8988T (cell line): ENCODE measurements at regions not wholly inside any gene's neighbourhood (a gene's known extent, or its start where the extent isn't known, plus 50 kb on each side); places are given as distances from the start of the nearest gene placed in this dataset.
"Not testable (repeated sequence)": the region's sequence is repeated elsewhere in the genome, so short reads cannot be mapped to it uniquely, and the experiment has no call there.

ENCODE experiments used
- DNase-seq: peaks from one replicate; pipeline ENCODE4 v3.0.0; 2011

DNA sequence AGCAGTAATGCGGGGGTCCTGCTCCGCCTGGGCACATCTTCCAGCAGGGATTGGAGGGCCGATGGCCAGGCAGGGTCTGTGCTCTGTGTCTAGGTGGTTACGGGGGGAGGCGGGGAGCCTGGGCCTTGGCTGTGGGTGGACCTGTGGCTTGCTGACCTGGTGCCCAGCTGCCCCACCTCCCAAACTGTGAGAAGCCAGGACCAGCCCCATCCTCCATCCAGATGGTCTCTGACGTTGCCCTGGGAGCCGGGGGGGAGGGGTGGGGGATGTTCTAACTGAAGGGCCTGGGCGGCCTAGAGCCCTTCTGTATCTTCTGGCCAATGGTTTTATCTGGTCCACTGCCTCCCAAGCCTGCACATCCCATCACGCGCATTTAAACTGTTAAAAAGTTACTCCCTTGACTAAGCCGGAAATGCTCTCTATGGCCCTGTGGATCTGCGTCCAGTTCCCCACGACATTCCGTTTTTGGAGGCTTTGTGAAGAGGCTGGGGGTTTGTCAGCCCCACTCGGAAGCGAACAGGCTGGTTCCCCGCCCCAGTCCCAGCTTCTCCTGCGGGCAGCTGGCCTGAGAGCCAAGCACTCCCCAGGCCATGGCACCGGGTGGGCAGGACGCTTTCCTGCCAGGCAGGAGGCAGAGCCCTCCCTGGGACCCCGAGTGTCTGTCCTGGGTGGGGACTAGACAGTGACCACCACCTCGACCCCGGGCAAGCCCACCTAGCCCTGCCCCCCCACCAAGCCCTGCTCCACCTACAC is 143.6 kb downstream of the IGLL1 start:
- not testable (repeated sequence) for DNase-seq

GRCh38 chr22:23435186-23435585 is 144.9 kb downstream of the IGLL1 start:
- not testable (repeated sequence) for DNase-seq

- not testable (repeated sequence) for DNase-seq
Observed at GRCh38 chr22:23434198-23434830, 145.8 kb downstream of the IGLL1 start.

DNA sequence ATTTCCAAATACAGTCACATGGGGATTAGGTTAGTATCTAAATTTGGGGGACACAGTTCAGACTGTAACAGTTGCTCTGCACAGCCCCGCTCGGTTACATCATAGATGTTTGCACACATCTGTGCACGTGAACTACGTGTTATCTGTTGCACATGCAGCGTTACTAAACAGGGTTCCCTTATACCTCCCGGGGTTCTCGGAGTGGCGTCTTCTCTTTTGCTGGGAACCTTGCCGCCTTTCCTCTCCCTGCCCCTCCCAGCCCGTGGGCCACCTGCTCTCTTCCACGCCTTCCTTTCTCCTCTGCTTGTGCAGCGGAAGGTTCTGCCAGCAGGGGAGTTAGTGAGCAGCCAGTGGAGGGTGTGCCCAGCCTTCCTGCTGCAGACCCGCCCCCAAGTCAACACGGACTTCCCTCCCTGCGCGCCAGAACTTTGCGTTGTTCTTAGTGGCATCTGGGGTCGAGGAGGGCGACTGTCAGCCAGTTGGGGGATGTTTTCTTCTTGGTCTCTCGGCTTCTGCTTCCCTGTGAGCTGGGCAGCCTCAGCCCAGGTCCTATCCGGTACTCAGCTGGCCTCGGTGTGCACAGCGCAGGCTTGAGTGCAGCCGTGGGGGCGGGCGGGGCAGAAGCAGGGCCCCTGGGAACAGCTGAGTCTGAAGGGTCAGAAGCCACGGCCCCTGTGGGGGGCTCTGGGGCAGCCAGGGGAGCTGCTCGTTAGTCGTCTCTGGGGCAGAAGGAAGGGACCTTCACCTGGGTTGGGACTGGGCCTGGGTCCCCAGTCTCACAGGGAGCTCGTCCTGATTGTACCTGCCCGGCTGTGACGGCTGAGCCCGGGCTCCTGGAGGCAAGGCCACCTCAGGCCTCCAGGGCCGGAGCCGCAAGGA is 146.7 kb downstream of the IGLL1 start:
- DNase-seq, result not testable (repeated sequence)

GRCh38 chr22:23432719-23433118 is 147.4 kb downstream of the IGLL1 start:
- DNase-seq, result not testable (repeated sequence)

DNA sequence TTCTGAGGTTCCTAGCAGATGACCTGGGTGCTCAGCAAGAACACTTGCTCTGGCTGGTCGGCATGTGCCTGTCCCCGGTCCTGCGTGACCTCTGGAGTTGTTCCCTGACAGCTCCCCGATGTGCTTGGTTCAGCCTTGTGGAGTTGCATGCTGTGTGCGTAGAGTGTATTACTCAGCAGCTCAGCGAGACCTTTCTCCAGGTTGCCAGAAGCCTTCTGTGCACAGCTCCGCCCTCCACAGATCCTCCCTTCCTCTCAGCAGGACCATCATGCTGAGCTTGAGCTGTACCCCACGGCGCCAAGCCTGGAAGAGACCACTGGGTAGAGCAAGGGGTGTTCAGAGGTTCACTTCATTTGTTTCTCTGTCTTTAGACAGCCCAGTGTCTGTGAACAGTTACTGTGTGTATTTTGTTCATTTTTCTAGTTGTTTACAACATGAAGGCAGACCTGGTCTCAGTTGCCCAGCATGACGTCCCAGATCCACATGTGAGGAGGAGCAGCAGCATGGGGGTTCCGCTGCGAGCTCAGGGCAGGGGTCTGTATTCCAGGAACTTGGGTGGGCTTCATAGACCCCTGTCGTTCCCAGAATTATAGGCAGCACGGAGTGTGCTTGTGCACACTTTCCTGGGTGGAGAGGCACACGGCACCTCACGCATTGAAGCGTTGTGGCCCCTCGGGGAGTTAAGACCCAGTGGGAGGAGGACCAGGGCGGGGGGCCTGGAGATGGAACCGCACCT is 148.6 kb downstream of the IGLL1 start:
- no peak for DNase-seq

- DNase-seq, result not testable (repeated sequence)
Observed at GRCh38 chr22:23424551-23425068, 155.5 kb downstream of the IGLL1 start.

GRCh38 chr22:23424031-23424430 is 156.1 kb downstream of the IGLL1 start:
- no peak for DNase-seq

- DNase-seq, result not testable (repeated sequence)
Observed at GRCh38 chr22:23422281-23422680, 157.8 kb downstream of the IGLL1 start.

DNA sequence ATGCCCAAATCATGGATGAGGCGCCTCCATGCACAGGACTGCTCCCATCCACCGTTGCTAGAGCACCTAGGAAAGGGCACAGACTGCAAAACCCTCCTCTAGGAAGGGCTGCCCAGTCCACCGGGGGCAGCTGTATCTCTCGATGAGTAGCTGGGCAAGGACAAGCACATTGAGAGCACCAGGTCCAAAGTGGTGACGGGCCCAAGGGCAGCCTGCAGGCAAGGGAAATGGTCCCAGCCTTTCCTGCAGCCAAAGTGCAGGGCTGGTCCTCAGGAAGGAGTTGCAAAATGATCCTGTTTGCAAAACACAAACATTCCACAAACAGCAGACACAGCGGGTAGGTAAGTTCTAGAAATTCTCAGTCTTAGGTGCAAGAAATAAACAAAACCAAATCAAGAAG is 158.8 kb downstream of the IGLL1 start:
- not testable (repeated sequence) for DNase-seq

DNA sequence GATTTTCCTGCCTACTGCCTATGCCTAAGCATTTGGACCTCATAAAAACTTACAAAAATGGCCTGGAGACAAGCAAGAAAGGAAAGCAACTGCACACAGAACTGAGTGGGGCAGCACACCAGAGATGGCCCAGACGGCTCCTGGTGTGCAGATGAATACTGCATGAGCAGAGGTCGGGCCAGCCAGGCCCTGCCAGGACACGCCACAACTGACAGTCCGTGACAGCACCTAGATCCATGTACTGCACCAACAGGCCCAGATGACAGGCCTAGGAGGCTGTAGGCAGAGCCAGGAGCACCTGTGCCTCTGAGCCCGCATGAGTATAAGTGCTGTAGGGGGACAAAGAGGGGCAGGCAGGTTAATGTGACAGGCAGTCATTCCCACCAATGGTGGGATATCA is 160.2 kb downstream of the IGLL1 start:
- no peak for DNase-seq

GRCh38 chr22:23419171-23419570 is 160.9 kb downstream of the IGLL1 start:
- DNase-seq, result no peak

- no peak for DNase-seq
Observed at GRCh38 chr22:23418159-23418788, 161.8 kb downstream of the IGLL1 start.

- not testable (repeated sequence) for DNase-seq
Observed at GRCh38 chr22:23417327-23417726, 162.8 kb downstream of the IGLL1 start.

- DNase-seq, result not testable (repeated sequence)
Observed at GRCh38 chr22:23416169-23416690, 163.9 kb downstream of the IGLL1 start.

GRCh38 chr22:23415490-23415851 is 164.6 kb downstream of the IGLL1 start:
- DNase-seq, result no peak

- DNase-seq, result no peak
Observed at GRCh38 chr22:23414727-23415489, 165.2 kb downstream of the IGLL1 start.

- DNase-seq, result no peak
Observed at GRCh38 chr22:23411739-23412138, 168.4 kb downstream of the IGLL1 start.

DNA sequence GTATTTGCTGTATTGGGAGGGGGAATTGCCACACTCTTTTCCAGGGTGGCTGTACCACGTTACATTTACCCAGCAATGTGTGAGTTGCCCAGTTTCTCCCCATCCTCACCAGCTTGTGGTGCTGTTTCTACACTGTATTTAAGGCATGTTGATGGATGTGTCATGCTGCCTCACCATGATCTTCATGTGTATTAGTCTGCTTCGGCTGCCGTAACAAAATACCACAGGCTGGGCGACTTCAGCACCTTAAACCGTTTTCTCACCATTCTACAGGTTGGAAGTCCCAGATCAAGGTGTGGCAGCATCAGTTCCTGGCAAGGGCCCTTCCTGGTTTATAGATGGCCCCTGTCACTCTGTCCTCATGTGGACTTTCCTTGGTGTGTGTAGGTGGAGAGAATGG is 169.7 kb downstream of the IGLL1 start:
- DNase-seq, result no peak

GRCh38 chr22:23409976-23410375 is 170.1 kb downstream of the IGLL1 start:
- DNase-seq, result no peak

- DNase-seq, result no peak
Observed at GRCh38 chr22:23408321-23408720, 171.8 kb downstream of the IGLL1 start.
